ENCODE measurements at regions not wholly inside any gene's neighbourhood (a gene's known extent, or its start where the extent isn't known, plus 50 kb on each side); places are given as distances from the start of the nearest gene placed in this dataset.

GRCh38 chr5:74576941-74577456 is 63.5 kb downstream of the ENC1 start:
- no peak for DNase-seq (ENCODE audit: low read depth, low spot score)

GRCh38 chr5:74575741-74576538 is 64.6 kb downstream of the ENC1 start:
- DNase-seq (ENCODE audit: low read depth, low spot score), result peak; percentile 13

- DNase-seq (ENCODE audit: low read depth, low spot score), result no peak
Observed at GRCh38 chr5:74570250-74570649, 70.3 kb downstream of the ENC1 start.

GRCh38 chr5:74567411-74567995 is 73.0 kb downstream of the ENC1 start:
- no peak for DNase-seq (ENCODE audit: low read depth, low spot score)

- no peak for DNase-seq (ENCODE audit: low read depth, low spot score)
Observed at GRCh38 chr5:74562122-74562521, 78.4 kb downstream of the ENC1 start.

GRCh38 chr5:74560245-74560644 is 80.3 kb downstream of the ENC1 start:
- DNase-seq (ENCODE audit: low read depth, low spot score), result no peak

GRCh38 chr5:74556631-74557595 is 83.6 kb downstream of the ENC1 start:
- DNase-seq (ENCODE audit: low read depth, low spot score), result no peak

GRCh38 chr5:74556006-74556405 is 84.5 kb downstream of the ENC1 start:
- no peak for DNase-seq (ENCODE audit: low read depth, low spot score)

GRCh38 chr5:74552101-74552500 is 88.4 kb downstream of the ENC1 start:
- no peak for DNase-seq (ENCODE audit: low read depth, low spot score)

GRCh38 chr5:74550927-74551326 is 89.6 kb downstream of the ENC1 start:
- no peak for DNase-seq (ENCODE audit: low read depth, low spot score)

GRCh38 chr5:74549384-74549783 is 91.1 kb downstream of the ENC1 start:
- DNase-seq (ENCODE audit: low read depth, low spot score), result no peak

GRCh38 chr5:74546796-74547195 is 93.7 kb downstream of the ENC1 start:
- DNase-seq (ENCODE audit: low read depth, low spot score), result no peak

- DNase-seq (ENCODE audit: low read depth, low spot score), result no peak
Observed at GRCh38 chr5:74544811-74545210, 95.7 kb downstream of the ENC1 start.

- peak; percentile 22 for DNase-seq (ENCODE audit: low read depth, low spot score)
Observed at GRCh38 chr5:74543162-74543995, 97.1 kb downstream of the ENC1 start.

GRCh38 chr5:74542482-74542881 is 98.0 kb downstream of the ENC1 start:
- no peak for DNase-seq (ENCODE audit: low read depth, low spot score)

GRCh38 chr5:74541381-74541781 is 99.1 kb downstream of the ENC1 start:
- DNase-seq (ENCODE audit: low read depth, low spot score), result no peak

GRCh38 chr5:74540622-74541021 is 99.9 kb downstream of the ENC1 start:
- DNase-seq (ENCODE audit: low read depth, low spot score), result no peak

GRCh38 chr5:74539986-74540385 is 100.5 kb downstream of the ENC1 start:
- DNase-seq (ENCODE audit: low read depth, low spot score), result no peak

GRCh38 chr5:74538206-74538661 is 102.3 kb downstream of the ENC1 start:
- DNase-seq (ENCODE audit: low read depth, low spot score), result peak; percentile 51

- DNase-seq (ENCODE audit: low read depth, low spot score), result no peak
Observed at GRCh38 chr5:74536658-74537057, 103.9 kb downstream of the ENC1 start.

- DNase-seq (ENCODE audit: low read depth, low spot score), result no peak
Observed at GRCh38 chr5:74535926-74536325, 104.6 kb downstream of the ENC1 start.

All from brain pericyte (primary cell).